MM.1S (cell line): ENCODE measurements at regions not wholly inside any gene's neighbourhood (a gene's known extent, or its start where the extent isn't known, plus 50 kb on each side); places are given as distances from the start of the nearest gene placed in this dataset.
"Not testable (repeated sequence)": the region's sequence is repeated elsewhere in the genome, so short reads cannot be mapped to it uniquely, and the experiment has no call there.

Source experiments
- EZH2 ChIP-seq: fragments of 300-600 bp; sonication (generic); optimal IDR thresholded peaks from 2 replicates; pipeline ENCODE3; 2017; ENCODE audit warnings: low read depth, mild to moderate bottlenecking, antibody characterized with exemption, low read length, mixed read lengths
- TF ChIP-seq, protein P1 (sequence below): fragments of 300-600 bp; sonication (generic); IDR thresholded peaks from 2 replicates; pipeline ENCODE4 v1.5.1; 2016; ENCODE audit warnings: antibody characterized with exemption, low read length, mixed read lengths

DNA sequence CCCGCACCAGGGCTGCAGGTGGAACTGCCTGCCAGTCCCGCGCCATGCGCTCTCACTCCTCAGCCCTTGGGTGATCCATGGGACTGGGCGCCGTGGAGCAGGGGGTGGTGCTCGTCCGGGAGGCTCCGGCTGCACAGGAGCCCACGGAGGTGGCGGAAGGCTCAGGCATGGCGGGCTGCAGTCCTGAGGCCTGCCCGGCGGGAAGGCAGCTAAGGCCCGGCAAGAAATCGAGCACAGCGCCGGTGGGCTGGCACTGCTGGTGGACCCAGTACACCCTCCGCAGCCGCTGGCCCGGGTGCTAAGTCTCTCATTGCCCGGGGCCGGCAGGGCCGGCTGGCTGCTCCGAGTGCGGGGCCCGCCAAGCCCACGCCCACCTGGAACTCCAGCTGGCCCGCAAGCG is 976.0 kb downstream of the ADGRL2 start:
- TF ChIP-seq, protein P1, sequence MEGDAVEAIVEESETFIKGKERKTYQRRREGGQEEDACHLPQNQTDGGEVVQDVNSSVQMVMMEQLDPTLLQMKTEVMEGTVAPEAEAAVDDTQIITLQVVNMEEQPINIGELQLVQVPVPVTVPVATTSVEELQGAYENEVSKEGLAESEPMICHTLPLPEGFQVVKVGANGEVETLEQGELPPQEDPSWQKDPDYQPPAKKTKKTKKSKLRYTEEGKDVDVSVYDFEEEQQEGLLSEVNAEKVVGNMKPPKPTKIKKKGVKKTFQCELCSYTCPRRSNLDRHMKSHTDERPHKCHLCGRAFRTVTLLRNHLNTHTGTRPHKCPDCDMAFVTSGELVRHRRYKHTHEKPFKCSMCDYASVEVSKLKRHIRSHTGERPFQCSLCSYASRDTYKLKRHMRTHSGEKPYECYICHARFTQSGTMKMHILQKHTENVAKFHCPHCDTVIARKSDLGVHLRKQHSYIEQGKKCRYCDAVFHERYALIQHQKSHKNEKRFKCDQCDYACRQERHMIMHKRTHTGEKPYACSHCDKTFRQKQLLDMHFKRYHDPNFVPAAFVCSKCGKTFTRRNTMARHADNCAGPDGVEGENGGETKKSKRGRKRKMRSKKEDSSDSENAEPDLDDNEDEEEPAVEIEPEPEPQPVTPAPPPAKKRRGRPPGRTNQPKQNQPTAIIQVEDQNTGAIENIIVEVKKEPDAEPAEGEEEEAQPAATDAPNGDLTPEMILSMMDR = not testable (repeated sequence)
- not testable (repeated sequence) for TF ChIP-seq EZH2
